A673 (cell line): ENCODE measurements at regions not wholly inside any gene's neighbourhood (a gene's known extent, or its start where the extent isn't known, plus 50 kb on each side); places are given as distances from the start of the nearest gene placed in this dataset.

ENCODE experiments used
- CTCF ChIP-seq: fragments of 300-800, 200-600 bp; sonication (generic); conservative IDR thresholded peaks from 2 replicates; pipeline ENCODE4 v1.5.1; 2017; ENCODE audit warnings: low read depth, mild to moderate bottlenecking, antibody characterized with exemption, low read length, moderate library complexity, mixed read lengths
- EZH2 ChIP-seq: fragments of 200-600 bp; sonication (generic); IDR thresholded peaks from 2 replicates; pipeline ENCODE4 v1.6.1; 2017; ENCODE audit warnings: borderline replicate concordance, low read depth, mild to moderate bottlenecking, mixed read lengths, antibody characterized with exemption, low read length; ENCODE audit not compliant: poor library complexity, severe bottlenecking

DNA sequence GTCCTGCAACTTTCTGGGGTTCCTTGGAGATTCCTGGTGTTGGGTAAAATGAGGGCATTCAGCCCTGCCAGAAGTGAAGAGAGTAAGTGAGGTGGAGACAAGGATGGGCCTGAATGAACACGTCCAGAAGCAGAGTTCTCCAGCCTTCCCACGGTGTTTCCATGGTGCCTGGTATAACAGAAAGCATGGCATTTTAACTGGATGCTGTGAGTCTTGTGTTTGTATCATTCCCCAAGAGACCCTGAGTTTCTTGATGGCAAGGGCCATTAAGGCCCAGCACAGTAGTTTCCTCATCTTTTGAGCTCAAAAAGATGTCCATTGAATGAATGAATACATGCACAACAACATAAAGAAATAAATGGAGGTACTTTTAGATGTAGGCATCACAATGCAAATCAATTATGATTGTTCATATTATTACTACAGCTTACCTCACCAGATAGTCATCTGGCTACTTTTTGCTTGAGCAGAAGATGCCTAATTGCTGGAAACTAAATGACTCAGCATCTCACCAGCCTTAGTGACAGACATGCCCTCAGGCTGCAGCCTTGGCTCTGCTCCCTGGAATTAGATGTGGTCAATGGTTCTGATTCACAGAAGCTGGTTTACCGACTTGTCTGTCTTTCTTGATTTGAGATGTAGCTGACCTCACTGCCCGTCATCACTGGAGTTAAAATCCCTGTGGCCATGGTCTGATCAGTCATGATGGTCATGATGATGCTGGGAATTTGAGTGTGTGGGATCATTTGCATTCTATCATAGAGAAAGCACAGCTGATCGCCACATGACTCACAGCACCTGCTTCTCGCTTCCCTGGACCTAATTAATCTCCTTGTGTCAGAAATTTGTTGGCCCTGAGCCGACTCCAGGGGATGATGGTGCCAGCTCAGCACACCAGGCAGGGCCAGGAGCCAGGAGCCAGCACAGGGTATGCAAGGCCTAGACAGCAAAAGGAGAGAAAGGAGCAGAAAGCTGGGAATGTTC lies 83.9 kb downstream of the CXCL12 start:
- TF ChIP-seq CTCF = no peak
- no peak for TF ChIP-seq EZH2
